ENCODE measurements at regions not wholly inside any gene's neighbourhood (a gene's known extent, or its start where the extent isn't known, plus 50 kb on each side); places are given as distances from the start of the nearest gene placed in this dataset.

GRCh38 chr11:10918698-10919097 lies 60.8 kb upstream of the ZBED5 start:
- no peak overlapping the region for H3K4me3 ChIP-seq
- H3K4me1 ChIP-seq, result peaks cover 11% of the 10 kb centered on the region
- H3K9me3 ChIP-seq (replicated peaks), result no peaks in the 10 kb centered on the region
- no peaks in the 10 kb centered on the region for H3K27me3 ChIP-seq (ENCODE audit: low read depth)
- DNase-seq, result no peak
- no peaks in the 10 kb centered on the region for H3K36me3 ChIP-seq
- no peak overlapping the region for H3K27ac ChIP-seq (replicated peaks)
- TF ChIP-seq CTCF (IDR thresholded peaks at IDR 0.05; ENCODE audit: borderline replicate concordance), result no peak
- intact Hi-C loops (cut with micrococcal nuclease), result no loop called here

GRCh38 chr11:10918275-10918674 lies 60.4 kb upstream of the ZBED5 start:
- intact Hi-C loops (cut with micrococcal nuclease), result no loop called here
- Histone ChIP-seq H3K4me3 (no peak overlapping the region), H3K27ac (replicated peaks) (no peak overlapping the region), H3K36me3 (no peaks in the 10 kb centered on the region), H3K27me3 (ENCODE audit: low read depth) (no peaks in the 10 kb centered on the region), H3K4me1 (peaks cover 9% of the 10 kb centered on the region), H3K9me3 (replicated peaks) (no peaks in the 10 kb centered on the region)
- DNase-seq, result no peak
- no peak for TF ChIP-seq CTCF (IDR thresholded peaks at IDR 0.05; ENCODE audit: borderline replicate concordance)

GRCh38 chr11:10917802-10918201 lies 59.9 kb upstream of the ZBED5 start:
- H3K4me1 ChIP-seq, result peaks cover 9% of the 10 kb centered on the region
- no peak overlapping the region for H3K4me3 ChIP-seq
- TF ChIP-seq CTCF (IDR thresholded peaks at IDR 0.05; ENCODE audit: borderline replicate concordance), result no peak
- intact Hi-C loops (cut with micrococcal nuclease), result no loop called here
- H3K27ac ChIP-seq (replicated peaks), result no peak overlapping the region
- H3K27me3 ChIP-seq (ENCODE audit: low read depth), result no peaks in the 10 kb centered on the region
- no peaks in the 10 kb centered on the region for H3K36me3 ChIP-seq
- no peak for DNase-seq
- no peaks in the 10 kb centered on the region for H3K9me3 ChIP-seq (replicated peaks)

GRCh38 chr11:10916665-10917064 lies 58.8 kb upstream of the ZBED5 start:
- no peak for DNase-seq
- no peak for TF ChIP-seq CTCF (IDR thresholded peaks at IDR 0.05; ENCODE audit: borderline replicate concordance)
- H3K4me1 ChIP-seq, result peaks cover 19% of the 10 kb centered on the region
- H3K9me3 ChIP-seq (replicated peaks), result no peaks in the 10 kb centered on the region
- intact Hi-C loops (cut with micrococcal nuclease), result no loop called here
- no peak overlapping the region for H3K27ac ChIP-seq (replicated peaks)
- H3K27me3 ChIP-seq (ENCODE audit: low read depth), result no peaks in the 10 kb centered on the region
- H3K36me3 ChIP-seq, result no peaks in the 10 kb centered on the region
- no peak overlapping the region for H3K4me3 ChIP-seq

- no peak for TF ChIP-seq CTCF (IDR thresholded peaks at IDR 0.05; ENCODE audit: borderline replicate concordance)
- H3K4me1 ChIP-seq, result peaks cover 31% of the 10 kb centered on the region
- no peaks in the 10 kb centered on the region for H3K36me3 ChIP-seq
- intact Hi-C loops (cut with micrococcal nuclease), result no loop called here
- no peak overlapping the region for H3K27ac ChIP-seq (replicated peaks)
- no peak for DNase-seq
- H3K27me3 ChIP-seq (ENCODE audit: low read depth), result no peaks in the 10 kb centered on the region
- H3K9me3 ChIP-seq (replicated peaks), result no peaks in the 10 kb centered on the region
- no peak overlapping the region for H3K4me3 ChIP-seq
Observed at GRCh38 chr11:10914050-10914449, 56.2 kb upstream of the ZBED5 start.

GRCh38 chr11:10913075-10913474 lies 55.2 kb upstream of the ZBED5 start:
- no peaks in the 10 kb centered on the region for H3K36me3 ChIP-seq

More at GRCh38 chr11:10913075-10913474, 55.2 kb upstream of the ZBED5 start:
- H3K4me1 ChIP-seq, result peaks cover 31% of the 10 kb centered on the region
- no peak for TF ChIP-seq CTCF (IDR thresholded peaks at IDR 0.05; ENCODE audit: borderline replicate concordance)
- no peak for DNase-seq
- intact Hi-C loops (cut with micrococcal nuclease), result no loop called here
- H3K27ac ChIP-seq (replicated peaks), result peak overlapping the region; percentile 75
- no peak overlapping the region for H3K4me3 ChIP-seq
- H3K27me3 ChIP-seq (ENCODE audit: low read depth), result no peaks in the 10 kb centered on the region
- H3K9me3 ChIP-seq (replicated peaks), result no peaks in the 10 kb centered on the region
